ENCODE measurements at regions not wholly inside any gene's neighbourhood (a gene's known extent, or its start where the extent isn't known, plus 50 kb on each side); places are given as distances from the start of the nearest gene placed in this dataset.

DNA sequence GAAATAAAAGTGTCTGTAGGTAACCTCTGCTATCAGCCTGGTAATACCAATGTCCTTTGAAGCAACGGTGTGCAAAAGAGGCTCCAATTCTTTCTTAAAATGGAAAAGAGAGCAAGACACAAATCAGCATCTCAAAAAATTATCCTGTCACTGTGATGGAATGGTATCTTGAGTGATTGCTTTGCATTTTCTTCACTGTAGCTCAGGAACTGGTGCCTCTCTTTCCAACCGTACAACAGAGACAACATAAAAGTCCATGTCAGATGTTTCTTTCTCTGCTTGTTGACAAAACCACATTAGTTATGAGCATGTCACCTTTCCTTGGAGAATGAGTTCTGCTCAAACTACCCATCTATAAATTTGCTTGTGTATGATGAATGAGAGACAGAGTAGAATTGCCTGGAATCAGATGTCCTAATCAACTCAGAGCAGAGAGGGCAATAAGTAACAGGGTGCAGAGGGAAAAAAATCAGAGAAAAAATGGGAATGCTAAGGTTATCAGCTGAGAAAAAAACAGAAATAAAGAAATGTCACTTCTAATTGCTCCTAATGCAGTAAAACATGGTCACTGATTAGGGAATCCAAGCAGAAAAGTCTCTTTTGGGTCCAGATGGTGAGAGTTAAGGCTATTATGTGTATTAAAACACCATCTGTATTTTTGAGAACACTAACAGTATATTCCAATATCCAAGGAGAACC is 465.0 kb upstream of the ATP2B1 start:
- TF ChIP-seq CTCF (IDR thresholded peaks at IDR 0.05; ENCODE audit: low read depth, low read length) (no peak), EZH2phosphoT487 (IDR thresholded peaks at IDR 0.05; ENCODE audit: low read depth) (no peak)
